ENCODE measurements at regions not wholly inside any gene's neighbourhood (a gene's known extent, or its start where the extent isn't known, plus 50 kb on each side); places are given as distances from the start of the nearest gene placed in this dataset.

DNA sequence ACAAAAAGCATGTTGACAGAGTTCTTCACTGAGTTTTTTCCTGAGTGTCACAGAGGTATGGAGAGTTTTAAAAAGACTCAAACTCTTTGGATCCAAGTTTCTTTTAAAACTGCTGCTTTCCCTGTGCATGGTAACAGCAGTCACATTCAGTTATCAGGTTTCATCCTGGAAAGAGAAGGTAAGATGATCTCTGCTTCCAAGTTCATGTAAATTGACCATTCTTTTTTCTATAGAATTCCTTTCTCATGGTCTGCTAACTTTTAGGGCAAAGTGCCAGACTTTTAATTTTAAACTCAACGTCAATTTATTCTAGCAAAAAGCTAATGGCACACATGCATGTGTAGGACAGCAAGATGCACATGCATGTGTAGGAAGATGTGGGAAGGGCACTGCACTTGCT, 52.5 kb upstream of the PRLR start:
- ATAC-seq (ENCODE audit: low read depth): no peak
- Histone ChIP-seq H3K18ac (ENCODE audit: low read depth, low read length) (no peak overlapping the region), H3K14ac (replicated peaks; ENCODE audit: low read depth, low read length) (no peak overlapping the region), H3K4me1 (ENCODE audit: control insufficient read depth, insufficient read depth, low read length) (no peaks in the 10 kb centered on the region), H2BK15ac (ENCODE audit: low read depth, low read length) (no peak overlapping the region), H4K5ac (ENCODE audit: low read depth, low read length) (no peak overlapping the region), H2AK9ac (replicated peaks; ENCODE audit: low read depth, low read length, poor library complexity) (no peak overlapping the region), H3K4ac (ENCODE audit: low read depth, low read length) (no peak overlapping the region), H3K27me3 (ENCODE audit: control insufficient read depth, insufficient read depth, low read length) (no peaks in the 10 kb centered on the region), H2BK20ac (ENCODE audit: low read depth, low read length) (no peak overlapping the region), H3K4me2 (ENCODE audit: low read depth, low read length) (no peak overlapping the region), H3K56ac (ENCODE audit: extremely low read depth, insufficient read depth, low read length) (no peak overlapping the region), H4K91ac (ENCODE audit: insufficient read depth, low read depth, low read length) (no peak overlapping the region), H3K23ac (ENCODE audit: low read depth, low read length) (no peak overlapping the region), H3K27ac (ENCODE audit: insufficient read depth, low read length) (no peak overlapping the region), H2AK5ac (ENCODE audit: low read depth, low read length) (no peak overlapping the region), H3K9me3 (ENCODE audit: control insufficient read depth, insufficient read depth, low read length) (no peaks in the 10 kb centered on the region), H4K8ac (ENCODE audit: low read depth in 2 of 2, low read length in 2 of 2) (no peak overlapping the region), H3K9me1 (ENCODE audit: insufficient read depth, low read length) (no peaks in the 10 kb centered on the region), H2BK5ac (ENCODE audit: low read depth, low read length, poor library complexity, severe bottlenecking) (no peak overlapping the region), H3K4me3 (ENCODE audit: insufficient read depth, low read depth, low read length) (no peak overlapping the region), H3K36me3 (ENCODE audit: control insufficient read depth, insufficient read depth, low read length) (no peaks in the 10 kb centered on the region), H3K9ac (ENCODE audit: low read depth, low read length) (no peak overlapping the region), H3K79me1 (ENCODE audit: low read depth in 1 of 2, low read length in 2 of 2) (no peaks in the 10 kb centered on the region), H4K20me1 (ENCODE audit: insufficient read depth, low read length) (no peaks in the 10 kb centered on the region), H2AFZ (replicated peaks; ENCODE audit: low read length, poor library complexity) (no peak overlapping the region), H2BK120ac (ENCODE audit: low read depth, low read length) (no peak overlapping the region)
- dilution Hi-C loops (cut with HindIII; ENCODE audit: low sequenced_read_pairs, unreplicated experiment) (no loop called here), intact Hi-C loops (cut with micrococcal nuclease) (no loop called here), in situ Hi-C loops (cut with MboI; ENCODE audit: low sequenced_read_pairs) (no loop called here)
- ChIA-PET CTCF (no interaction called here), POLR2A (ENCODE audit: unreplicated experiment) (no interaction called here)
- WGBS, 2 experiments (ENCODE audit: extremely low coverage in 2 of 2, insufficient read length in 1 of 2): no CpG with 5 or more reads among the region's 1 CpG
- no peak for TF ChIP-seq CHD1 (IDR thresholded peaks at IDR 0.05; ENCODE audit: low read depth, low read length)
- TF ChIP-seq RFX5 (IDR thresholded peaks at IDR 0.05; ENCODE audit: low read depth, low read length): no peak
- TF ChIP-seq MXI1 (IDR thresholded peaks at IDR 0.05; ENCODE audit: borderline replicate concordance, low read depth, low read length): no peak
- no peak for TF ChIP-seq USF2 (IDR thresholded peaks at IDR 0.05; ENCODE audit: low read depth, low read length)
- TF ChIP-seq MAZ (IDR thresholded peaks at IDR 0.05; ENCODE audit: borderline replicate concordance, low read depth, low read length): no peak
- no peak for TF ChIP-seq SMC3 (IDR thresholded peaks at IDR 0.05; ENCODE audit: low read depth, low read length)
- no peak for TF ChIP-seq FOS (IDR thresholded peaks at IDR 0.05; ENCODE audit: low read depth, low read length)
- TF ChIP-seq RAD21 (IDR thresholded peaks at IDR 0.05; ENCODE audit: low read length): no peak
- TF ChIP-seq BHLHE40 (IDR thresholded peaks at IDR 0.05; ENCODE audit: low read depth, low read length): no peak
- TF ChIP-seq POLR2A (IDR thresholded peaks at IDR 0.05; ENCODE audit: low read depth, low read length): no peak
- no peak for TF ChIP-seq CTCF (conservative IDR thresholded peaks at IDR 0.05; ENCODE audit: low read depth, low read length)
- TF ChIP-seq ELK1 (IDR thresholded peaks at IDR 0.05; ENCODE audit: borderline replicate concordance, low read depth, low read length): no peak
- TF ChIP-seq MAFK (IDR thresholded peaks at IDR 0.05; ENCODE audit: low read depth, low read length): no peak
- no peak for TF ChIP-seq NFE2L2 (IDR thresholded peaks at IDR 0.05; ENCODE audit: low read depth, low read length)
- TF ChIP-seq RCOR1 (IDR thresholded peaks at IDR 0.05; ENCODE audit: insufficient replicate concordance, low read length): no peak
- TF ChIP-seq CEBPB (IDR thresholded peaks at IDR 0.05; ENCODE audit: low read depth, low read length): no peak
- no peak for DNase-seq
- BruUV-seq (replicated peaks): no TSS peak

All from IMR-90 (cell line).